ENCODE measurements at regions not wholly inside any gene's neighbourhood (a gene's known extent, or its start where the extent isn't known, plus 50 kb on each side); places are given as distances from the start of the nearest gene placed in this dataset.

DNA sequence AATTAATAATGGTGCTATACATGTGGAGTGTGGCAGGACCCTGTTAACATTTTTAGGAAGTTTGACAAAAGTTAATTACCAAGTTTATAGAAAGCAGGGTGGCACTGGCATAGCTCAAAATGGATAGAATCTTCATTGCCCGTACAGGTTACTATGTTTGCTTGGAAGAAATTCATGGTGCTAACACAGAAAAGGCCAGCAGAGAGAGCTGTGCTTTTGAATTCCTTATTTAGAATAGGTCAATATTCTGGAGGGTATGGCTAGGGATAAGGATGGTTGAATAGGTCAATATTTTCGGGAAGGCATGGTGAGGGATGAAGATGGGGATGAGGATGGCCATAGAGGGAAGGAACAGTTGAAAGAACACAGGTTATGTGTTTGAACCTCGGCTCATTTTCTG is 345.1 kb downstream of the LMO4 start:
- ChIA-PET POLR2A (no interaction called here), CTCF (interaction anchor here (0.7 kb wide), 1 partner anchor 749 kb away, joined by 3 read pairs; no protein-coding TSS in a partner anchor)
- H3K36me3 ChIP-seq (ENCODE audit: control insufficient read depth, insufficient read depth, low read length): no peaks in the 10 kb centered on the region
- TF ChIP-seq, protein P1, sequence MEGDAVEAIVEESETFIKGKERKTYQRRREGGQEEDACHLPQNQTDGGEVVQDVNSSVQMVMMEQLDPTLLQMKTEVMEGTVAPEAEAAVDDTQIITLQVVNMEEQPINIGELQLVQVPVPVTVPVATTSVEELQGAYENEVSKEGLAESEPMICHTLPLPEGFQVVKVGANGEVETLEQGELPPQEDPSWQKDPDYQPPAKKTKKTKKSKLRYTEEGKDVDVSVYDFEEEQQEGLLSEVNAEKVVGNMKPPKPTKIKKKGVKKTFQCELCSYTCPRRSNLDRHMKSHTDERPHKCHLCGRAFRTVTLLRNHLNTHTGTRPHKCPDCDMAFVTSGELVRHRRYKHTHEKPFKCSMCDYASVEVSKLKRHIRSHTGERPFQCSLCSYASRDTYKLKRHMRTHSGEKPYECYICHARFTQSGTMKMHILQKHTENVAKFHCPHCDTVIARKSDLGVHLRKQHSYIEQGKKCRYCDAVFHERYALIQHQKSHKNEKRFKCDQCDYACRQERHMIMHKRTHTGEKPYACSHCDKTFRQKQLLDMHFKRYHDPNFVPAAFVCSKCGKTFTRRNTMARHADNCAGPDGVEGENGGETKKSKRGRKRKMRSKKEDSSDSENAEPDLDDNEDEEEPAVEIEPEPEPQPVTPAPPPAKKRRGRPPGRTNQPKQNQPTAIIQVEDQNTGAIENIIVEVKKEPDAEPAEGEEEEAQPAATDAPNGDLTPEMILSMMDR (IDR thresholded peaks at IDR 0.05; ENCODE audit: insufficient read depth, low read depth, low read length): peak; percentile 29; the same call in 1 of the 2 replicates
- no peak for DNase-seq (ENCODE audit: low read depth)
- H3K4me3 ChIP-seq (ENCODE audit: low read depth, low read length): no peak overlapping the region
- no peaks in the 10 kb centered on the region for H3K27me3 ChIP-seq (ENCODE audit: control insufficient read depth, insufficient read depth, low read length)

DNA sequence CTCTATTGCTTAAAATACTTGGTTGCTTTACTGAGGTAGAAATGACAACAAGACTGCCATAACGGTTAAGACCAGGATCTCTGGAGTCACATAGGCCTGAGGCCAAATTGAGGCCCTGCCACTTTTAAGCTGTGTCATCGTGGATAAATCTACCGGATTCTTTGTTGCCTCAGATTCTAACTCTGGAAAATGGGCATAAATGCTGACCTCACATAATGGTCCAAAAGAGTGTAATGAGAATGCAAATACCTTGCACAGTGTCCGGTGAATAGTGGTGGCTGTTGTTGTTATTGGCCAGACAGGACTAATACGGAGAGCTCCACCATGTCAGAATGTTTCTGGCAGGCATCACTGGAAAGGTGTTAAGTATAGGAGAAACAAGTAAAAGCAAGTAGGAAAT is 346.1 kb downstream of the LMO4 start:
- POLR2A ChIA-PET: no interaction called here

DNA sequence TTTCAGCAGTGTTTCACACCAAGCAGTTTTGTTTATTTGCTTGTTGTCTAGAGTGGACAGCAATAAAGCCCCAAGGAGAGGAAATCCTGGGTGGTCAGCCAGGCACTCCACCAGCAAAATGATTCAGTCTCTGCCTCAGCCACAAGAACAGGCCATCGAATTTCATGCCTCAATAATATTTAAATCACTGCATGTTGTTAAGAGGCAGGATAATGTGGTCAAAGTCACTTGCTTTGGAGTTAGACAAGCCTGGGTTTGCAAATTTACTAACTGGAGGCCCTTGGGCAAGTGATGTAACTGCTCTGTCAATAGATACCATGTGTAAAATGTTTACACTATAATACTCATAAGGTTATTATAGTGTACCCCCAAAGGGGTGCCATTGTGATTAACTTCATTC is 349.6 kb downstream of the LMO4 start:
- DNase-seq (ENCODE audit: low read depth): no peak
- Histone ChIP-seq H3K4me3 (ENCODE audit: low read depth, low read length) (no peak overlapping the region), H3K27me3 (ENCODE audit: control insufficient read depth, insufficient read depth, low read length) (no peaks in the 10 kb centered on the region), H3K36me3 (ENCODE audit: control insufficient read depth, insufficient read depth, low read length) (no peaks in the 10 kb centered on the region)
- TF ChIP-seq, protein P1 (IDR thresholded peaks at IDR 0.05; ENCODE audit: insufficient read depth, low read depth, low read length): no peak
- CTCF ChIA-PET: interaction anchor here (0.6 kb wide), 1 partner anchor 677 kb away, joined by 3 read pairs; no protein-coding TSS in a partner anchor
- POLR2A ChIA-PET: no interaction called here

More for the DNA sequence above, 346.1 kb downstream of the LMO4 start:
- TF ChIP-seq, protein P1 (IDR thresholded peaks at IDR 0.05; ENCODE audit: insufficient read depth, low read depth, low read length): no peak
- Histone ChIP-seq H3K27me3 (ENCODE audit: control insufficient read depth, insufficient read depth, low read length) (no peaks in the 10 kb centered on the region), H3K4me3 (ENCODE audit: low read depth, low read length) (no peak overlapping the region), H3K36me3 (ENCODE audit: control insufficient read depth, insufficient read depth, low read length) (no peaks in the 10 kb centered on the region)
- CTCF ChIA-PET: interaction anchor here (0.6 kb wide), 1 partner anchor 9 kb away, joined by 4 read pairs; no protein-coding TSS in a partner anchor
- DNase-seq (ENCODE audit: low read depth): no peak

DNA sequence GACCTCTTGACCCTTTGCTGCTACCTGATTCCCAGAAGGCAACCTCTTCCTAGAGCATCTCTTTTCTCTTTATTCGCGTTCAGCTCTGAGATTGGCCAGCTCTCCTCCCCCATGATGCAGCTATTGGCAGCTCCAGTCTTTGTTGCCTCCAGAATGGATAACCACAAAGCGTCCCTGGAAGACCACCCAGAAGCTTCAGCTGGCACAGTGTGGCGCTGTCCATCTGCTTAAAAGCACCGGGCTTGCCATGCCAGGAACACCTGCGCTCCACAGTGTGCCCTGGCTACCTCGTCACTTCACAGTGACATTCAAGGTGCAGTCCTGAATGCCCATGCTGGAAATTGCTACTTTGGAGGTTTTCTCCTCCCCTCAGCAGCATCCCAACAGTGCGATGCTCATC is 353.9 kb downstream of the LMO4 start:
- POLR2A ChIA-PET: no interaction called here
- Histone ChIP-seq H3K36me3 (ENCODE audit: control insufficient read depth, insufficient read depth, low read length) (no peaks in the 10 kb centered on the region), H3K4me3 (ENCODE audit: low read depth, low read length) (no peak overlapping the region), H3K27me3 (ENCODE audit: control insufficient read depth, insufficient read depth, low read length) (no peaks in the 10 kb centered on the region)
- TF ChIP-seq, protein P1 (IDR thresholded peaks at IDR 0.05; ENCODE audit: insufficient read depth, low read depth, low read length): no peak
- DNase-seq (ENCODE audit: low read depth): no peak
- CTCF ChIA-PET: interaction anchor here (0.5 to 1.2 kb wide), 2 partner anchors 271 to 691 kb away, joined by 3 to 4 read pairs; no protein-coding TSS in a partner anchor

DNA sequence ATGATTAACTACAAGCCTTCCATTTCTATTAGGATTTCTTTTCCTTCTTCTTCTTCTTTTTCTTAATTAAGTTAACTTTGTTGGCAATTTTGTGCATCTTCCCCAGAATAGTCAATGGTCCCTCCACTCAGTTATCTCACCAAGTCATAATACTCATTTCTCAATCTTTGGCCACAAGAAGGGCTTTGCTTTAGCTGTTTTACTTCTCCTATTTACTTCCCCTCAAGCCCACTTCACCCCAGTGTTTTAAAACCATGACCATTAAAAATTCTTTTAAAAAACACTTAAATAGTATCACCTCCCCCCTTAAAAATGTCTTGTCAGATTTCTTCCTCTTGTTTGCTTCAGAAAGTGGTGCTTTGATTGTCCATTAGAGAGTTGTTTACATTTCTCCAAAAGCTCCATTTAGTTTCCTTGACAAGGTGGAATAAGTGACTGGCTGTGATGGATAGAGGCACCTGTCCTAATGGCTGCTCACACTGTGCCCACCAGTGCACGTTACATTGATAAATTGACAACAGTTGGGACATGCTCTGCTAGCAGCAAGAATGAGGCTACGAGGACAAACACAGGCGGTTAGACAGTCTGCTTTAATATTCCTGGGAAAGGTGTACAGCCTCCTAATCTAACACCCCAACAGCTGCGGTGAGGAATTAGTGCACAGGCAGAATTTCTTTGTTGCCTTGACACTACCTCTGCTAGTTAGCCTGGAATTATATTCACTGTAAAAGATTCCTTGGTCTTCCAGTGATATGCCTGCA is 354.7 kb downstream of the LMO4 start:
- TF ChIP-seq, protein P1 (IDR thresholded peaks at IDR 0.05; ENCODE audit: insufficient read depth, low read depth, low read length): no peak
- Histone ChIP-seq H3K4me3 (ENCODE audit: low read depth, low read length) (no peak overlapping the region), H3K36me3 (ENCODE audit: control insufficient read depth, insufficient read depth, low read length) (no peaks in the 10 kb centered on the region), H3K27me3 (ENCODE audit: control insufficient read depth, insufficient read depth, low read length) (no peaks in the 10 kb centered on the region)
- POLR2A ChIA-PET: no interaction called here
- DNase-seq (ENCODE audit: low read depth): no peak
- CTCF ChIA-PET: no interaction called here
